HEK293 (cell line): ENCODE measurements at regions not wholly inside any gene's neighbourhood (a gene's known extent, or its start where the extent isn't known, plus 50 kb on each side); places are given as distances from the start of the nearest gene placed in this dataset.

Experiments used
- CTCF ChIA-PET: fragments of 350-600 bp; formaldehyde crosslinking; extraction: SDS; loops from one replicate; lab custom pipeline; 2021; ENCODE audit warnings: antibody characterized with exemption; lab: Yijun Ruan, JAX
- POLR2A ChIA-PET: fragments of 300-600 bp; formaldehyde crosslinking; extraction: SDS; loops from one replicate; lab custom pipeline; 2020; ENCODE audit warnings: antibody characterized with exemption, inconsistent platforms; lab: Yijun Ruan, JAX
- H3K27ac ChIP-seq: fragments of 200-500 bp; sonication (Bioruptor generic); 2 replicates; pipeline ENCODE4 v1.5.1; 2014; ENCODE audit warnings: low read depth, low read length, control low read depth, inconsistent platforms; ENCODE audit errors: extremely low read depth
- H3K36me3 ChIP-seq, 2 experiments: fragments of 200-500 bp in 1 of 2; sonication (Bioruptor generic) in 1 of 2; 1 replicate in 1 of 2; 2 replicates in 1 of 2; pipeline ENCODE4 v1.5.1; 2014 to 2017; ENCODE audit warnings: inconsistent platforms in 2 of 2, low read length in 2 of 2; ENCODE audit not compliant: control insufficient read depth in 2 of 2, insufficient read depth in 1 of 2
- H3K4me1 ChIP-seq: fragments of 200-500 bp; sonication (Bioruptor generic); 2 replicates; pipeline ENCODE4 v1.5.1; 2014; ENCODE audit warnings: mild to moderate bottlenecking, low read length, inconsistent platforms; ENCODE audit not compliant: control insufficient read depth, insufficient read depth
- H3K4me3 ChIP-seq: 2 replicates; pipeline ENCODE4 v1.5.1; 2011; ENCODE audit warnings: low read depth, mild to moderate bottlenecking, control low read depth, low read length, moderate library complexity
- H3K9me3 ChIP-seq: fragments of 200-500 bp; sonication (Bioruptor generic); 2 replicates; pipeline ENCODE4 v1.5.1; 2014; ENCODE audit warnings: low read depth, low read length, inconsistent platforms; ENCODE audit not compliant: control insufficient read depth, insufficient read depth
- FEZF1 ChIP-seq: fragments of 450-650 bp; formaldehyde crosslinking; IDR thresholded peaks from 2 replicates; pipeline ENCODE4 v1.5.1; 2016; ENCODE audit warnings: missing biosample characterization, missing genetic modification characterization
- PATZ1 ChIP-seq: fragments of 450-650 bp; formaldehyde crosslinking; IDR thresholded peaks from 2 replicates; pipeline ENCODE4 v1.5.1; 2016; ENCODE audit warnings: missing biosample characterization, missing genetic modification characterization
- SCRT2 ChIP-seq: fragments of 450-650 bp; formaldehyde crosslinking; IDR thresholded peaks from 2 replicates; pipeline ENCODE4 v1.5.1; 2016; ENCODE audit warnings: missing biosample characterization, missing genetic modification characterization
- ZBTB6 ChIP-seq: fragments of 450-650 bp; formaldehyde crosslinking; IDR thresholded peaks from 2 replicates; pipeline ENCODE4 v1.5.1; 2017; ENCODE audit warnings: missing biosample characterization, missing genetic modification characterization
- ZBTB8A ChIP-seq: fragments of 450-650 bp; formaldehyde crosslinking; IDR thresholded peaks from 2 replicates; pipeline ENCODE4 v1.5.1; 2016; ENCODE audit warnings: missing biosample characterization, missing genetic modification characterization
- ZFP3 ChIP-seq: fragments of 450-650 bp; formaldehyde crosslinking; IDR thresholded peaks from 2 replicates; pipeline ENCODE4 v1.5.1; 2016; ENCODE audit warnings: low read depth, missing biosample characterization, missing genetic modification characterization
- ZNF112 ChIP-seq: fragments of 450-650 bp; formaldehyde crosslinking; IDR thresholded peaks from 2 replicates; pipeline ENCODE4 v1.5.0; 2017; ENCODE audit warnings: missing biosample characterization, missing genetic modification characterization
- ZNF133 ChIP-seq: fragments of 450-650 bp; formaldehyde crosslinking; IDR thresholded peaks from 2 replicates; pipeline ENCODE4 v1.5.1; 2016; ENCODE audit warnings: missing biosample characterization, missing genetic modification characterization
- ZNF19 ChIP-seq: fragments of 450-650 bp; formaldehyde crosslinking; IDR thresholded peaks from 2 replicates; pipeline ENCODE4; 2016; ENCODE audit warnings: missing biosample characterization, missing genetic modification characterization, low read depth
- ZNF248 ChIP-seq: fragments of 450-650 bp; formaldehyde crosslinking; IDR thresholded peaks from 2 replicates; pipeline ENCODE4 v1.5.1; 2017; ENCODE audit warnings: missing biosample characterization, missing genetic modification characterization
- ZNF529 ChIP-seq: fragments of 450-650 bp; formaldehyde crosslinking; IDR thresholded peaks from 2 replicates; pipeline ENCODE4 v1.5.1; 2017; ENCODE audit warnings: missing genetic modification characterization, missing biosample characterization; ENCODE audit not compliant: insufficient replicate concordance
- ZNF600 ChIP-seq: fragments of 450-650 bp; formaldehyde crosslinking; IDR thresholded peaks from 2 replicates; pipeline ENCODE4 v1.5.1; 2016; ENCODE audit warnings: missing biosample characterization, missing genetic modification characterization
- ZNF629 ChIP-seq: fragments of 450-650 bp; formaldehyde crosslinking; IDR thresholded peaks from 2 replicates; pipeline ENCODE4 v1.5.1; 2017; ENCODE audit warnings: missing biosample characterization, missing genetic modification characterization
- ZNF830 ChIP-seq: fragments of 450-650 bp; IDR thresholded peaks from 2 replicates; pipeline ENCODE4 v1.5.0; 2018; ENCODE audit warnings: missing biosample characterization, missing genetic modification characterization, low read depth, mild to moderate bottlenecking, moderate library complexity
- ZSCAN16 ChIP-seq: fragments of 450-650 bp; formaldehyde crosslinking; IDR thresholded peaks from 2 replicates; pipeline ENCODE4 v1.5.1; 2016; ENCODE audit warnings: missing biosample characterization, missing genetic modification characterization
- TF ChIP-seq, protein P1 (sequence below): fragments of 450-650 bp; formaldehyde crosslinking; IDR thresholded peaks from 2 replicates; pipeline ENCODE4; 2016; ENCODE audit warnings: missing biosample characterization, missing genetic modification characterization
- TF ChIP-seq, protein P2 (sequence below): fragments of 450-650 bp; formaldehyde crosslinking; IDR thresholded peaks from 2 replicates; pipeline ENCODE4 v1.5.1; 2016; ENCODE audit warnings: missing biosample characterization, missing genetic modification characterization

GRCh38 chr4:34318773-34319172 lies 1925.5 kb downstream of the ARAP2 start:
- CTCF ChIA-PET: no interaction called here
- POLR2A ChIA-PET: no interaction called here

DNA sequence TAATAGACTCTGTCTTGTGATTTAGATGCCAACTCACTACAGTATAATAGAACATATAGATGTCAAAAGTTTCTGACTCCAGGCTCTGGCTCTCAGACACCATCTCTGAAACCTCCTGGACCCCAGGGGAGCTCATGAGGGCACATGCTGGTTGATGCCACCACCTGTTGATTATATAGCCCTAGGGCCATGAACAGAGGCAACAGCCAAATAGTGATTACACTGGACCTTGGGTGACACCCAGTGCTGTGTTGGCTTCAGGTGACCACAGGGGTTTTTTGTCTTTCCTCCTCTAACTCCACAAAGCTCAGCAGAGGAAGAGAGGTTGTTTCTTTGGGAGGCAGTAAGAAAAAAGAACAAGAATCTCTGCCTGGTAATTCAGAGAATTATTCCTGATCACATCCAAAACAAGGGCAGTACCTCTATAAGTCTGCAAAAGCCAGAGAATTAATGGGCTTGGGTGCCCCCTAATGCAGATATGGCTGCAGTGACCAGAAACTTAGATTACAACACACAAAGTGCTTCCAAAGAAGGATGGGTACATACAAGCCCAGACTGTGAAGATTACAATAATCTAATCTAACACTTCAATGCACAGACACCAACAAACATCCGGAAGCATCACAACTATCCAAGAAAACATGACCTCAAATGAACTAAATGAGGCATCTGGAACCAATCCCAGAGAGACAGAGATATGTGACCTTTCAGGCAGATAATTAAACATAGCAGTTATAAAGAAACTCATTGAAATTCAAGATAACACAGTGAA lies 1920.6 kb downstream of the ARAP2 start:
- no peak for TF ChIP-seq ZNF112
- TF ChIP-seq ZNF133 (tag by site-specific recombination): no peak
- no peak for TF ChIP-seq ZNF19 (tag by site-specific recombination)
- TF ChIP-seq ZNF529 (tag by site-specific recombination): no peak
- TF ChIP-seq ZNF629 (tag by site-specific recombination): no peak
- no peak for TF ChIP-seq FEZF1 (tag by site-specific recombination)
- TF ChIP-seq ZBTB6 (tag by site-specific recombination): no peak
- TF ChIP-seq, protein P1, sequence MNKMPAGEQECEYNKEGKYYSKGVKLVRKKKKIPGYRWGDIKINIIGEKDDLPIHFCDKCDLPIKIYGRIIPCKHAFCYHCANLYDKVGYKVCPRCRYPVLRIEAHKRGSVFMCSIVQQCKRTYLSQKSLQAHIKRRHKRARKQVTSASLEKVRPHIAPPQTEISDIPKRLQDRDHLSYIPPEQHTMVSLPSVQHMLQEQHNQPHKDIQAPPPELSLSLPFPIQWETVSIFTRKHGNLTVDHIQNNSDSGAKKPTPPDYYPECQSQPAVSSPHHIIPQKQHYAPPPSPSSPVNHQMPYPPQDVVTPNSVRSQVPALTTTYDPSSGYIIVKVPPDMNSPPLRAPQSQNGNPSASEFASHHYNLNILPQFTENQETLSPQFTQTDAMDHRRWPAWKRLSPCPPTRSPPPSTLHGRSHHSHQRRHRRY: no peak
- TF ChIP-seq ZNF600 (tag by site-specific recombination): no peak
- TF ChIP-seq ZNF830 (tag by site-specific recombination): no peak
- H3K9me3 ChIP-seq: no peaks in the 10 kb centered on the region
- ChIA-PET POLR2A (no interaction called here), CTCF (interaction anchor here (0.6 to 0.7 kb wide), 3 partner anchors 379 to 676 kb away, joined by 3 read pairs; no protein-coding TSS in a partner anchor)
- H3K27ac ChIP-seq: no peak overlapping the region
- no peaks in the 10 kb centered on the region for H3K4me1 ChIP-seq
- H3K4me3 ChIP-seq: no peak overlapping the region
- H3K36me3 ChIP-seq: no peaks in the 10 kb centered on the region

More at GRCh38 chr4:34318773-34319172, 1925.5 kb downstream of the ARAP2 start:
- no peak for TF ChIP-seq PATZ1
- no peak for TF ChIP-seq ZNF248 (tag by site-specific recombination)
- TF ChIP-seq, protein P2, sequence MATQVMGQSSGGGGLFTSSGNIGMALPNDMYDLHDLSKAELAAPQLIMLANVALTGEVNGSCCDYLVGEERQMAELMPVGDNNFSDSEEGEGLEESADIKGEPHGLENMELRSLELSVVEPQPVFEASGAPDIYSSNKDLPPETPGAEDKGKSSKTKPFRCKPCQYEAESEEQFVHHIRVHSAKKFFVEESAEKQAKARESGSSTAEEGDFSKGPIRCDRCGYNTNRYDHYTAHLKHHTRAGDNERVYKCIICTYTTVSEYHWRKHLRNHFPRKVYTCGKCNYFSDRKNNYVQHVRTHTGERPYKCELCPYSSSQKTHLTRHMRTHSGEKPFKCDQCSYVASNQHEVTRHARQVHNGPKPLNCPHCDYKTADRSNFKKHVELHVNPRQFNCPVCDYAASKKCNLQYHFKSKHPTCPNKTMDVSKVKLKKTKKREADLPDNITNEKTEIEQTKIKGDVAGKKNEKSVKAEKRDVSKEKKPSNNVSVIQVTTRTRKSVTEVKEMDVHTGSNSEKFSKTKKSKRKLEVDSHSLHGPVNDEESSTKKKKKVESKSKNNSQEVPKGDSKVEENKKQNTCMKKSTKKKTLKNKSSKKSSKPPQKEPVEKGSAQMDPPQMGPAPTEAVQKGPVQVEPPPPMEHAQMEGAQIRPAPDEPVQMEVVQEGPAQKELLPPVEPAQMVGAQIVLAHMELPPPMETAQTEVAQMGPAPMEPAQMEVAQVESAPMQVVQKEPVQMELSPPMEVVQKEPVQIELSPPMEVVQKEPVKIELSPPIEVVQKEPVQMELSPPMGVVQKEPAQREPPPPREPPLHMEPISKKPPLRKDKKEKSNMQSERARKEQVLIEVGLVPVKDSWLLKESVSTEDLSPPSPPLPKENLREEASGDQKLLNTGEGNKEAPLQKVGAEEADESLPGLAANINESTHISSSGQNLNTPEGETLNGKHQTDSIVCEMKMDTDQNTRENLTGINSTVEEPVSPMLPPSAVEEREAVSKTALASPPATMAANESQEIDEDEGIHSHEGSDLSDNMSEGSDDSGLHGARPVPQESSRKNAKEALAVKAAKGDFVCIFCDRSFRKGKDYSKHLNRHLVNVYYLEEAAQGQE (tag by site-specific recombination): no peak
- TF ChIP-seq SCRT2 (tag by site-specific recombination): no peak
- TF ChIP-seq ZFP3 (tag by site-specific recombination): no peak
- TF ChIP-seq ZSCAN16: no peak
- no peak for TF ChIP-seq ZBTB8A (tag by site-specific recombination)
- no peaks in the 10 kb centered on the region for H3K9me3 ChIP-seq
- H3K27ac ChIP-seq: no peak overlapping the region
- H3K36me3 ChIP-seq: no peaks in the 10 kb centered on the region
- H3K4me1 ChIP-seq: no peaks in the 10 kb centered on the region
- H3K4me3 ChIP-seq: no peak overlapping the region
